HCT116 (cell line): ENCODE measurements at regions not wholly inside any gene's neighbourhood (a gene's known extent, or its start where the extent isn't known, plus 50 kb on each side); places are given as distances from the start of the nearest gene placed in this dataset.

Experiments
- CTCF ChIP-seq, 3 experiments: fragments of 200-600 bp in 1 of 3; sonication (generic) in 1 of 3; IDR thresholded peaks in 2 of 3; conservative IDR thresholded peaks in 1 of 3; 2 replicates each; pipeline ENCODE4 v1.5.1; 2012 to 2017; ENCODE audit warnings: low read depth in 2 of 3, low read length in 2 of 3, antibody characterized with exemption in 1 of 3, borderline replicate concordance in 1 of 3, control low read depth in 1 of 3, mild to moderate bottlenecking in 1 of 3, mixed read lengths in 1 of 3, mixed run types in 1 of 3, moderate library complexity in 1 of 3; ENCODE audit not compliant: insufficient read depth in 1 of 3
- RAD21 ChIP-seq: IDR thresholded peaks from 2 replicates; pipeline ENCODE4 v1.6.1; 2012; ENCODE audit warnings: low read depth, mild to moderate bottlenecking
- SP1 ChIP-seq: IDR thresholded peaks from 2 replicates; pipeline ENCODE4 v1.6.1; 2012; ENCODE audit warnings: low read depth
- ZNF274 ChIP-seq: fragments of 200-500 bp; sonication (Bioruptor generic); IDR thresholded peaks from 2 replicates; pipeline ENCODE4 v1.6.1; 2014; ENCODE audit warnings: mild to moderate bottlenecking, low read depth, low read length, inconsistent platforms

- TF ChIP-seq CTCF (IDR thresholded peaks at IDR 0.05 in 2 of 3, conservative IDR thresholded peaks at IDR 0.05 in 1 of 3; ENCODE audit: borderline replicate concordance in 1 of 3, insufficient read depth in 1 of 3, low read depth in 2 of 3, low read length in 2 of 3) (no peak), RAD21 (no peak), SP1 (no peak), ZNF274 (no peak)
Observed at GRCh38 chr4:79088946-79089691, 149.9 kb upstream of the PAQR3 start.
